HT-29 (cell line): ENCODE measurements at regions not wholly inside any gene's neighbourhood (a gene's known extent, or its start where the extent isn't known, plus 50 kb on each side); places are given as distances from the start of the nearest gene placed in this dataset.
"Not testable (repeated sequence)": the region's sequence is repeated elsewhere in the genome, so short reads cannot be mapped to it uniquely, and the experiment has no call there.

Experiments
- DNase-seq: peaks from one replicate; pipeline ENCODE4 v3.0.0-alpha.2; 2015; ENCODE audit warnings: low spot score

DNA sequence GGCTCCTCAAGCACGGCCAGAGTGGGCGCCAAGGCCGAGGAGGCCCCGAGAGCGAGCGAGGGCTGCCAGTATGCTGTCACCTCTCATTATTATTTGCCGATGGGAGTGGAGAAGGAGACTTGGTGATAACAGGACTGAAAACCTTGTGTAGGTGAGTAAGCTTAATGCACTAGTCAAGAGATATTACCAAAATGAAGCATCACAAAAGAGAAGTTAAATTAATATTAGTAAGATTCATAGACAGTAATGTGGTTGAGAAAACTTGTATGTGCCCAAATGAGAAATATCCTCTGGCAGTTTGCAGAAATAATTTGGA lies 204.5 kb upstream of the SLITRK1 start:
- no peak for DNase-seq

DNA sequence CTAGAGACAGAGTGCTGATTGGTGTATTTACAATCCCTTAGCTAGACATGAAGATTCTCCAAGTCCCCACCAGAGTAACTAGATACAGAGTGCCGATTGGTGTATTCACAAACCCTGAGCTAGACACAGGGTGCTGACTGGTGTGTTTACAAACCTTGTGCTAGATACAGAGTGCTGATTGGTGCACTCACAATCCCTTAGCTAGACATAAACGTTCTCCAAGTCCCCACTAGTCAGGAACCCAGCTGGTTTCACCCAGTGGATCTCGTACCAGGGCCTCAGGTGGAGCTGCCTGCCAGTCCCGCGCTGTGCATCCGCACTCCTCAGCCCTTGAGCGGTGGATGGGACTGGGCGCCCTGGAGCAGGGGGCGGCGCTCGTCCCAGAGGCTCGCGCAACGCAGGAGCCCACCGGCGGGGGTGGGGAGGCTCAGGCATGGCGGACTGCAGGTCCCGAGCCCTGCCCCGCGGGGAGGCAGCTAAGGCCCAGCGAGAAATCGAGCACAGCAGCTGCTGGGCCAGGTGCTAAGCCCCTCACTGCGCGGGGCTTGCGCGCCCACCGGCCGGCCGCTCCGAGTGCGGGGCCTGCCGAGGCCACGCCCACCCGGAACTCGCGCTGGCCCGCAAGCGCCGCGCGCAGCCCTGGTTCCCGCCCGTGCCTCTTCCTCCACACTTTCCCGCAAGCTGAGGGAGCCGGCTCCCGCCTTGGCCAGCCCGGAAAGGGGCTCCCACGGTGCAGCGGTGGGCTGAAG lies 204.0 kb upstream of the SLITRK1 start:
- DNase-seq = not testable (repeated sequence)

DNA sequence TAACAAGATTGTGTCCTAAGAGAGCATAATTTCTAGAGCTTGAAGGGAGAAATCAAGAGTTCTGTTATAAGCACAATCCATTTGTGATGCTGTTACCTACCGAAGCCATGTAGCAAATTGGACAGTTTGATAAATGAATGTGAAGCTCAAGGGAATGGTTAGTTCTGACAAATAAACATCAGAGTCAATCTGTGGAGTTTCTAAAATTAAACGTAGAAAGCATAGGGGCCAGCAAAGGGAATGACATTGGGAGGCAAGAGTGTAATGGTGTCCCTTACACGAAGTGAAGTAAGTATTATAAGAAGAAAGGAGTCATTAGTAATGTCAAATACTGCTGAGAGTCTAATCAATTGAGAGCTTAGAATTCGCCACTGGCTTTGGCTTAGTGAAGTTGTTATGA lies 200.2 kb upstream of the SLITRK1 start:
- DNase-seq = no peak

DNA sequence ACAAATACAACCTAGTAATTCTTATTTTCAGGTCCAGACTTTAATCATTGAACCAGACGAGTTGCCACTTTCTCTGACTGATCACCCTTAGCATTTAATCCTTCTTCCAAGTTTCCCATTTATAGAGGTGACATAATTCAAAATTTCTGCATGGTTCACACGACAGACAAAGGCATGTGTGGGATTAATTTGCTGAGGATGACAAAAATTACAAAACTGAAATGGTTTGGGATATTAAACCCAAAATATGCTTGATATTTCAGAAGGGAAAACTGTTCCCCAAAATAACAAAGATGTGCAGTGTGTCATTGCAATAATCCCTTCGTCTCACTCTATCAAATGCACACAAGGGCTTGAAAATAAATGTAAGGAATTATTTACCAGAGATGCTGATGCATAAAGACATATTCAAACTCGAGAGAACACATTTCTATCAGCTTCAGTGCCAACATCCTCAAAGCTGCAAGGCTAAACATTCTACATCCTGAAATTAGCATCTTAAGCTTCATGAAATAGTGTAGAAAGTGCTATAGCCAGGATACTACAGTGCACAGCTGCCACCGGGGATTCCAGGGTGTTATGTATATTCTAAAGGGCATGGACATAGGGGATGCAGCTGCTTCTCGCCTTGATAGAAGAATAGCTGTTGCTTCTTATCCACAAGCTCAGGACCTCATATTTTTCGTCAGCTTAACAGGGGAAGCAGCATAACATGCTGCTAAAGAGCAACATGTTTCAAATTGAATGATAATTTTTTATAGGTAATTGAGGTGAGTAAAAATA lies 198.7 kb upstream of the SLITRK1 start:
- DNase-seq = no peak

DNA sequence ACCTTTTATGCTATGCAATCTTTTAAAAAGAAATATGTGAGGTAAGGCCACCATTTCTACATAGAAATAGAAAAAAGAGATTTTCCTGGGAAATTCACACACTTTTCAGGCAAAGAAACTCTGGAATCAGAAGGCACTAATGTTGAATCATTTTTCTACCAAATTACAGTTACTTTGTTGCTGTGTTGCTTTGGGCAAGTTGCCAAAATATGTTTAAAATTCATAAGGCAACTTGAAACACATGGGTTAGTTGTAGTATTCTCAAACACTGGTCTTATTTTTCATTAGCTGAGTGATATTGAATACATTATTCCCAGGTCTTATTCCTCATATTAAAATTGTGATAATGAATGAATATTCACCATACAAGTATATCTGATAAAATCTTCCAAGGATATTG lies 195.0 kb upstream of the SLITRK1 start:
- no peak for DNase-seq

DNA sequence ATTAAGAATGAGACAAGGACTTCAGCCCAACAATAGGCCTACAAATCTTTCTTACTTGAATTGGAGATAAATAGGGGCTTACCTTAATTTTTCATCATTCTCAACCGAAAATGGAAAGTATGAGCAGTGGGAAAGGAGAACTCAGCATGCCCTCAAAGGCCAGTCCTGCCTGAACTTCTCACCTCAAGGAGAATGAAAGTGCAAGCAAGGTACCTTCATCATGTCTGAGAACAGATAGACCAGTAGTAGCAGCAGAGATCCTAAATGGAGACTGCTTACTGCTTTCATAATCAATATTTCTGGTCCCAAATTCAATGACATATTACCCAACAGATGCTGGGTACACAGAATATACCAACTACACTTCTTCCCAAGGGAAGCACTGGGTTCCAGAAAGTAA lies 194.0 kb upstream of the SLITRK1 start:
- DNase-seq = no peak

DNA sequence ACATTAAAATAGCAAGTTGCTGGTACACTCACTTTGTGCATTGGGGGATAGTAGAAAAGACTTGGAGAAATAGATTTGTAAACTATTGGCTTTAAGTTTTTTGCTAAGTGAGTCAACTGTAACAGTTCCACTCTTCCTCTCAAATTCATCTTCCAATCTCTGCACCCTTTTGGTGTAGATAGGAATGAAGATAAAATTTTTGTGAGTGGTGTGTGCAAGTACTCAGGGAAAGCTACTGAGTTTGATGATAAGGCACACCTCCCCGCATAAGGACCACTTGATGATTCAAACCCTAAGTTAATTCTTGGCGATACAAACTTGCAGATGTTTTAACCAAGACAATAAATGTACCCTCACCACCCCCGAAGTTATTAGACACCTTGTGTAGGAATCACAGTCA lies 168.3 kb upstream of the SLITRK1 start:
- DNase-seq = no peak

DNA sequence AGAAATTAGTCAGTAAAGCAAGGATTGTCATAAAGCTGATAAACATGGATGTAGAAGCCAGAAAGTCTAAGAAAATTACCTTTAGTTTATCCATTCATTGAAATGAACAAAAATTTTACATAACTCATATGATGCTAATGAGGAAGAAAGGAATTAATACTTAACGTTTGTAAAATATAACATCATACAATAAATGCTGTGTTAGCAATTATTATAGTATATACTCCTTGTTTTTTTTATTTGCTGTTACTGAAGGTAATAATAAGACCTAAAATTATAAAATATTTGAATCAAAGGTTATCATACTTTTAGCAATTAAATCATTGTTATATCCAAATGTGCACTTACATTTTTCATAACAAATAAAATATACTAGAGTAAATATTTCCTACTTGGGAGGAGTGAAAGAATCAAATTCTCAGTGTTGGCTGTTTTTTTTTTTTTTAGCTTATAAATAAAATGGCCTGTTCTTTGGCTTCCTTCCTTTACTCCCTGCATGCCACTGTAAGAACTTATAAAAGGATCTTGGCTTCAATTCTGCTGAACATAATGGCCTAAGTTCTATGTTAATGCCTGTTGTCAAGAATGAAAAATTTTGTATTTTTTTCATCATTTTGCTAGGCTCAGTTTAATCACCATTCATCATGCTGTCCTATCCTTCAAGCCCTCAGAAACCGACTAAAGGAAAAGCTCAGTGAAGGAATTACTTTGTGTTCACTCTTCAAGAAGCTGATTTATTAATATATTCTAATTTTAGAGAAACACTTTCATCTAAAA lies 167.4 kb upstream of the SLITRK1 start:
- no peak for DNase-seq

DNA sequence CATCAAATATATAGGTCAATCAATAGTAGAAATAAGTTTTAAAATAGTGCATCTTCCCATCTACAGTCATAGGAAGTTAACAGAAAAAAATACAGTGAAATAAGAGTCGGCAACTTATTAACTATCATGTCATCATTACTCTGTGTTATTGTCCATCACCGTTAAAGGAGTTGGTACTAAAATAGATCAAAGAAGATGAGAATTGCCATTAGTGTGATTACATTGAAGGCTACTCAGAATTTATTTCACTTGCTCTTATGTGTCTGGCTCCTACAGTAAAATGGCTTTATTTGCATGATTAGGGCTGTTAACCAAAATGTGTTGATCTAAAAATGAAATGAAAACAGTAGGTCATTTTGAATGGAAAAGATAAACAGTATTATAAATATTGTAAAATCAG lies 162.5 kb upstream of the SLITRK1 start:
- no peak for DNase-seq

DNA sequence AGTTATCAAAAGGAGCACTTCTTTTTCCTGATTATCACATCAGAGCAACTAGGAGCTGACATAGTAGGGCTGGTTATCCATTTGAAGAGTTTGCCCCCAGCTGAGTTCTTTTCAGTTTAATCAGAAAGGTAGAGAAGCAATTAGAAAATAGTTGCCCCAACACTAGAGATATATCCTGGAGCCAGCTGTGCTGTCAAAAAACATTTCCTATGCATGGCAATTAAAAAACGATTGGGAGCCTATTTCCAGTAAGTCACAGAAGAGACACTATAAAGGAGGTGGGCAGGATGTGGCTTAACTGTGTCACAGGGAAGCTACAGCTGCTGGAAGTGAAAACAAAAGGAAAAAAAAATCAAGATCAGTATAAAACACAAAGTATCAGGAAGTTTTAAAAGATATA lies 155.7 kb upstream of the SLITRK1 start:
- no peak for DNase-seq

DNA sequence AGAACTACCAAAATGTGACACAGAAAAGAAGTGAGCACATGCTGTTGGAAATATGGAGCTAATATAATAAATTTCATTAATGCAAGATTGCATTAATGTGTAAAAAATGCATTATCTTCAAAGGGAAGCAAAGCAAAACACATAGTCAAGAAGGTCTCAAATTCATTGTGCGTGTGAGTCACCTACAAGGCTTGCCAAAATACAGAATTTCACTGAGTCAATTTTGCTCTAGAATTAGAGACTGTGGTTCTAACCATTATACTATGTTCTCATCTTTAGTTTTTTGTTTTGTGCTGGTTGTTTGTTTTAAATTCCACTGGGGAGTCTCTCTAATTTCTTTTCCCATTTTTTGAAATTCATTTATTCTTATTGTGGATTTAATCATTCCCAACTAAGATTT lies 149.8 kb upstream of the SLITRK1 start:
- DNase-seq = no peak

DNA sequence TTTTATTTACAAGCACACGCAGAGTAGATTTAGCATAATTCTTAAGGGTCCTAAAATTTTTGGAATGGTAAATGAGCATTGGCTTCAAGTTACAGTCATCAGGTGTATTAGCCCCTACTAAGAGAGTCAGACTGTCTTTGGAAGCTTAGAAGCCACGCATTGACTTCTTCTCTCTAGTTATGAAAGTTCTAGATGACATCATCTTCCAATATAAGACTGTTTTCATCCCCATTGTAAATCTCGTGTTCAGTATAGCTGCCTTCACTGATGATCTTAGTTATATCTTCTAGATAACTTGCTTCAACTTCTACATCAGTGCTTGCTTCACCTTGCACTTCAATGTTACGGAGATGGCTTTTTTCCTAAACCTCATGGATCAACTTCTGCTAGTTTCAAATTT lies 148.8 kb upstream of the SLITRK1 start:
- no peak for DNase-seq

DNA sequence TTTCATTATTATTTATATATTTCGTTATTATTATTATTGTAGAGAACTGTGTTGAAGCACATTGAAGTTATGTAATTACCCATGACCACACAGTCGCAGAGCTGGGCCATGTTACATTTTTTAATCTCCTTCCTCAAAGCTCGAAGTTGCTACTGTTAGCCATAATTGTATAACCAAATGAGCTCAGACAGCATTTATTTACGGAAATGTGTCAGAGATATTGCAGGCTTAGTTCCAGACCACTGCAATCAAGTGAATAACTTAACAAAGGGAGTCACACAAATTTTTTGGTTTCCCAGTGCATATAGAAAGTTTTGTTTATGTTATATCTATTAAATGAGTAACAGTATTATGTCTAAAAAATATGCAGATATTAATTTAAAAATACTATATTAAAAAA lies 147.1 kb upstream of the SLITRK1 start:
- no peak for DNase-seq

DNA sequence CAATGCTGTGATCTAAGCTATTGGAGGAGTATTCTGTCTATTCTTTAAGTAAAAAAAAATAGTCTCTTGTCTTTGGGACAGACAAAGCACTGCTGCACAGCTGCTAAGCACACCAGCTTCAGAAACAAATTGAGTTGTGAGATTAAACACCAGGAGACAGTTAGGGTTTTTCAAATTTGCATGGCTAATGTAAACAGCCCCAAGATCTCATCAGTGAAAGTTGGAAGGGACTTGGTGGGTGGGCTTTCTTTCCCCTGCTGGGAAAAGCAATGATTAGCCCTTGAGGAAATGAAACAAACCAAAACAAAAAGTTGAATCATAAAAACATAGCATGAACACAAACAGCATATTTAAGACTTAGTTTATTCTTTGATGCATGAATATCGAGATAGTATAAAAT lies 143.6 kb upstream of the SLITRK1 start:
- no peak for DNase-seq

DNA sequence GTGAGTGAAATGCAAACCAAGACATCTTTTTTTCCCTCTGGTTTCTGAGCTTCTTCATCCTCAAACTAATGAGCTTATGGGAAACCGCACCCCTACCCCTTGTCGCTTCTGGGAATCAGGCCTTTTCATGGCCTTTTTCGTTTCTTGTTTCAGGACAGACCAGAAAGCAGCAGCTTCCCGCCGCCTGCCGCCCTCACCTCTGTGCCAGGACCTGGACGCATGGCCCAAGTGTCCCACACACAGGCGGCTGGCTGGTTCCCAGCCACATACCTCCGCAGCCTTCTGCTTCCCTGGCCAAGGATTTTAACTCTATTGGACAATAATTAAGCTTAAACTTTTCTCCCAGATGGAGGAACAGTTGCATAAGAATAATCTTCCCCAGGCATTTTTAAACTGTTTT lies 114.1 kb upstream of the SLITRK1 start:
- no peak for DNase-seq

DNA sequence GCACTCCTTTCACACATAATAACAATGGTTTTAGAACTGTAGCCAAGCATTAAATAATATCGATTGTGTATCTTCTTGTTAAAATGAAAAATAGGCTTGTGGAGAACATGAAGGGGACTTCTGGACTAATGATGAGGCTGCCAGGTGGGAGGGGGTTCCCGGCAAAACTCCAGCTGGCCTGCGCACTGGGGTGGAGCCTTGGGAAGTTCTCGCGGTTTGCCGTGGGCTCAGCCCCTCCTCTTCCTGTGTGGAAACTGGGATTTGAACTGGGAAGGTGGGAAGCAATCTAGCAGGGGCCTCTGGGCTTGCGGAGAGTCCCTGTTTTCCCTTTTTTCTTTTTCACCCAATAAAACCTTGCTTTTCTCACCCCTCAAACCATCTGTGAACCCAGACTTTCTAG lies 113.7 kb upstream of the SLITRK1 start:
- DNase-seq = no peak

DNA sequence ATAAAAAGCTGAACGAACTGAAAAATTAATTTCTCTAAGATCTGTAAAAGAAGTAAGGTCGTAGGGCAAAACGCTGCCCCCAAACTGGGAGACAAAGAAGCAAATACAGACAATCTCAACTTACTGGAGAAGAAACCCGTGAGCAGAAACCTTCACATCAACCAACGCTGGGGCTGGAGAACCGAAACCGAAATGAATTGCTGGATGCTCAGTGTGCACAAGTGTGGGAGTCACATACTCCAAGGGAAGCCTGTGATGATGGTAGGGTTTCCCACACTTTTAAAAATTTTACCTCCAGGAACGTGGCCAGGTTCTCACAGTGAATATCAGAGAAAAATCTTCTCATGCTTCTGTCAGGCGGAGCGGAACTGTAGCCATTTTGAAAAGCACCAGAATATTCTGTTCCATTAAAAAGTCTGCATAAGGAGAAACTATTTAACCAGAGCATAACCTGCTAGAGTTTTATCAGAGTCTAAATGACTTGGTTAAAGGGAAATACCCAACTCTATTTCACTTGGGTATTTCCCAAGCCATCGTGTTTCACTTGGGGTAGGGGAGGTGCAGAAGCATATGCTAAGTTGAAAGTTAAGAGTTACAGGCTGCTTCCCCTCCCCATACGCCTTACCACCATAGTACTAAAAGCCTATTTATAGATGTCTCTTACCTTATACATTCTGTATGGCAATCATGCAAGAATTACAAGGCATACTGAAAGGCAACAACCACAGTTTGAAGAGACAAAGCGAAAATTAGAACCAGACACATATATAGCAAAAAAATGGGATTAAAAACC lies 110.5 kb upstream of the SLITRK1 start:
- no peak for DNase-seq

DNA sequence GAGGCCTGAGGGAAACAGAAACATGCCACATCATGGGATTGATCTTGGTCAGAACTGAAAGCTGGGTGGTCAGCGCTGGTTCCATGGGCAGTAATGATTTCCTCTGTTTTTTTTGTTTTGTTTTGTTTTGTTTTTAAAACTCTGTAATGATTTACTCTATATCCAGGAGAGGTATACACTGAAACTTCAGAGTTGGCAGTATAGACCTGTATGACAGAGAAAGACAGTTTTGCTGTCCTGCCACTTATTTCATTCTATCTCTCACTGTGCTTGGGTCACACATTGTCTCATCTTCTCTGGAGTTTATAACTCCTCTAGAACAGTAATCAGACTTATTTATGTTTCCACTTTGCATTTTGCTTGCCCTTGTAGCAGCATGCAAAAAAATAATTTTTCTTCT lies 105.1 kb upstream of the SLITRK1 start:
- DNase-seq = no peak

DNA sequence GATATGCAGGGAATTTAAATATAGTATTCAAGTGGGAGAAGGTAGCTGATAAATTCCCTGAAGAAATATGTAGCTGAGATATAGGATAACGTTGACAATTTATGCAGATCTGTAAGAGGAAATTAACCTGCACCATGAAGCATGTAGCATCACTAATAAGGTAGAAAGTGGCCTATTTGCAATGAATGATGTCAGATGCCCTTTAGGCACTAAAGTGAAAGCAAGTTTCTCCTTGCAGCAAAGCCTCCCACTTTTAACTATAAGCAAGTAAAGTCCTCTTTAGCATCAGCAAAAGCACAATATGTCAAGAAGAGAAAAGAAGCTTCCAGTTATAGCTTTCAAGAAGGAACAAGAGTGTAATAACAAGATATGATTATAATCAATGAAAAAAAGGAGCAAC lies 102.5 kb upstream of the SLITRK1 start:
- DNase-seq = no peak

DNA sequence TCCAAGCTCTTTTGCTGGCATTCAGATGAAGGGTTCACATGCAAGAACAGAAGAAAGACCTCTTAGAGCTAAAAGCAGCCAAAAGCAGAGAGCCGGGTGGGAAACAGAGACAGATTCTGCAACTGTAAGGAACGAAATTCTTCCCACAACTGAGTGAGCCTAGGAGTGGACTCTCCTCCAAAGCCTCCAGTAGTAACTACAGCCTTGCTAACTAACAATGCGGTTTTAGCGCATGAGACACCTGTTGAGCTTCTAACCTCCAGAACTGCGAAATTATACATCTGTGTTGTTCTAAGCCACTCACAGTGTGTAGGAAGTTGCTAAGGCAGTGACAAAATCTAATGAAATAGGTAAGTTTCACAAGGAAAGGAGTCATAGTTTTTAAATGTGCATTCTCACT lies 98.1 kb upstream of the SLITRK1 start:
- no peak for DNase-seq

DNA sequence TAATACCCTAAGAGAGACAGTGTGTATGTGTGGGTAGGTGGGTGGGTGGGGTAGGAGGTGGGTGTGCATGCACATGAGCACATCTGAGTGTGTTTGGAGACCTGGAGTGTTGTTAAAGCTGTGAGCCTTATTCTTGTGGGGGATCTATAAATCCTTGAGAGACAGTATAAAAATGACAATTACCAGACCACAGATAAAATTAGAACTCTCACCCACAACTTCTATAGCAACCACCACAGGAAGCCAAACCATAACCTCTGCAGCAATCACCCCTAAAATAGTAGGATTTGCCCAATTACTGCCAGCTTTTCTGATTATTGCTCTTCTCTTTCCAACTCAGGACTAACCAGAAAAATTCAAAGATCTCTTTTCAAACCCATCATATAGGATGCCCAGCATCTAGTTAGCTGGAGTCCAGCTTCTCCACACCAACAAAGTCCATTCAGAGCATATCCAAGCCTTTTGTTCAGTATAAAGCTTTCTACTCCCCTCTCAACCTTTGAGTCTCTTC lies 93.4 kb upstream of the SLITRK1 start:
- DNase-seq = no peak

DNA sequence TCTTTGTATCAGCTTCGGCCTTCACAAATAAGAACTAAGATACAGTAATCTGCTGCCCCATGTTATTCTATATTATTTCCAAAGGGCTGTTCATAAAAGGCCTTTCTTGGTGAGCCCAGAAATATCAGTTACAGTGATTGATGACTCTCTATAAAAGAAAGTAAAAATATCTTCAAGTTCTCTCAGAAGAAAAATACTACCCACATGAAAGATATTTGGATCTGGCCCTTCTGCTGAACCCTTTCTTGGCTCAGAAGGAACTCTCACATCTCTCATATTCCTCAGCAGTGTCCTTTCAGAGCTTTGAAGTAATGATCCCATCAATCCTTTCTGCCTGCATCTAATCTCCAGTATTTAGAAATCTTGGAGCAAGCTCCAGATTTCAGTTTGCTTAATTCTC lies 76.3 kb upstream of the SLITRK1 start:
- no peak for DNase-seq
